Activated CD4-positive, alpha-beta T cell treated with anti-CD3 and anti-CD28 coated beads for 36 hours (primary cell): ENCODE measurements at regions not wholly inside any gene's neighbourhood (a gene's known extent, or its start where the extent isn't known, plus 50 kb on each side); places are given as distances from the start of the nearest gene placed in this dataset.

Source experiments
- ATAC-seq: fragments of 200-7000 bp; cut with Tn5 transposase; one replicate; pipeline ENCODE4 v1.10.0; 2021; ENCODE audit warnings: mild to moderate bottlenecking, moderate library complexity
- CTCF ChIA-PET: fragments of 350-600 bp; sonication (Branson Sonifier 250); formaldehyde crosslinking; loops from one replicate; lab custom pipeline; 2021; ENCODE audit warnings: antibody characterized with exemption; lab: Charles Lee
- POLR2A ChIA-PET: fragments of 350-600 bp; sonication (Branson Sonifier 250); formaldehyde crosslinking; loops from one replicate; lab custom pipeline; 2021; ENCODE audit warnings: antibody characterized with exemption, inconsistent platforms; lab: Charles Lee
- DNase-seq: peaks from one replicate; pipeline ENCODE4 v3.0.0-alpha.2; 2020
- H3K27ac Mint-ChIP-seq: one replicate; pipeline ENCODE4 v1.8.0; 2021; ENCODE audit warnings: mixed read lengths
- H3K27me3 Mint-ChIP-seq: one replicate; pipeline ENCODE4 v1.8.0; 2021; ENCODE audit warnings: mixed read lengths
- H3K36me3 Mint-ChIP-seq: one replicate; pipeline ENCODE4 v1.8.0; 2021; ENCODE audit warnings: low read depth, mixed read lengths
- H3K4me1 Mint-ChIP-seq: one replicate; pipeline ENCODE4 v1.8.0; 2021; ENCODE audit warnings: mixed read lengths
- H3K4me3 Mint-ChIP-seq: one replicate; pipeline ENCODE4 v1.8.0; 2021; ENCODE audit warnings: mild to moderate bottlenecking, moderate library complexity, mixed read lengths
- H3K9me3 Mint-ChIP-seq: one replicate; pipeline ENCODE4 v1.8.0; 2021; ENCODE audit warnings: low read depth, mixed read lengths
- intact Hi-C, 2 experiments: fragments of 100-400 bp; cut with DNase I in 1 of 2; cut with micrococcal nuclease in 1 of 2; formaldehyde crosslinking; loops; one replicate each; pipeline versions ENCODE4 v1.14.2 to v1.15.1; 2022 to 2024; cut with DNase I, micrococcal nuclease

GRCh38 chr5:89128906-89129625, 246.1 kb upstream of the MEF2C start:
- Mint-ChIP-seq H3K4me1 (no peaks in the 10 kb centered on the region), H3K9me3 (peaks cover 2% of the 10 kb centered on the region), H3K36me3 (no peaks in the 10 kb centered on the region), H3K27me3 (no peaks in the 10 kb centered on the region), H3K27ac (no peak overlapping the region), H3K4me3 (no peak overlapping the region)
- no peak for DNase-seq
- CTCF ChIA-PET = no interaction called here
- POLR2A ChIA-PET = no interaction called here
- intact Hi-C loops = no loop called here
- no peak for ATAC-seq

- H3K4me3 Mint-ChIP-seq = no peak overlapping the region
- H3K27ac Mint-ChIP-seq = no peak overlapping the region
- DNase-seq (no peak), ATAC-seq (no peak)
- intact Hi-C loops = no loop called here
- H3K36me3 Mint-ChIP-seq = no peaks in the 10 kb centered on the region
- peaks cover 2% of the 10 kb centered on the region for H3K9me3 Mint-ChIP-seq
- ChIA-PET POLR2A (no interaction called here), CTCF (no interaction called here)
- no peaks in the 10 kb centered on the region for H3K27me3 Mint-ChIP-seq
- H3K4me1 Mint-ChIP-seq = no peaks in the 10 kb centered on the region
Observed at GRCh38 chr5:89128092-89128491, 245.1 kb upstream of the MEF2C start.

GRCh38 chr5:89127191-89127590, 244.2 kb upstream of the MEF2C start:
- DNase-seq = no peak

GRCh38 chr5:89125372-89125771, 242.4 kb upstream of the MEF2C start:
- no peak for DNase-seq
- H3K9me3 Mint-ChIP-seq = peaks cover 2% of the 10 kb centered on the region
- intact Hi-C loops = no loop called here
- no peaks in the 10 kb centered on the region for H3K36me3 Mint-ChIP-seq
- H3K4me1 Mint-ChIP-seq = no peaks in the 10 kb centered on the region
- no peak for ATAC-seq
- no peaks in the 10 kb centered on the region for H3K27me3 Mint-ChIP-seq
- H3K4me3 Mint-ChIP-seq = no peak overlapping the region
- no peak overlapping the region for H3K27ac Mint-ChIP-seq
- POLR2A ChIA-PET = no interaction called here
- CTCF ChIA-PET = no interaction called here

More at GRCh38 chr5:89127191-89127590, 244.2 kb upstream of the MEF2C start:
- no peak for ATAC-seq
- no peaks in the 10 kb centered on the region for H3K4me1 Mint-ChIP-seq
- no peaks in the 10 kb centered on the region for H3K36me3 Mint-ChIP-seq
- no peak overlapping the region for H3K4me3 Mint-ChIP-seq
- intact Hi-C loops = no loop called here
- ChIA-PET CTCF (interaction anchor here (1.5 kb wide), 1 partner anchor 397 kb away, joined by 3 read pairs; no protein-coding TSS in a partner anchor), POLR2A (no interaction called here)
- H3K27ac Mint-ChIP-seq = no peak overlapping the region
- peaks cover 2% of the 10 kb centered on the region for H3K9me3 Mint-ChIP-seq
- H3K27me3 Mint-ChIP-seq = no peaks in the 10 kb centered on the region

- H3K9me3 Mint-ChIP-seq = peaks cover 2% of the 10 kb centered on the region
- POLR2A ChIA-PET = no interaction called here
- ATAC-seq (no peak), DNase-seq (no peak)
- no peak overlapping the region for H3K27ac Mint-ChIP-seq
- H3K4me1 Mint-ChIP-seq = no peaks in the 10 kb centered on the region
- no peak overlapping the region for H3K4me3 Mint-ChIP-seq
- CTCF ChIA-PET = no interaction called here
- no peaks in the 10 kb centered on the region for H3K27me3 Mint-ChIP-seq
- intact Hi-C loops = no loop called here
- H3K36me3 Mint-ChIP-seq = no peaks in the 10 kb centered on the region
Observed at GRCh38 chr5:89123581-89123980, 240.6 kb upstream of the MEF2C start.

- Mint-ChIP-seq H3K27ac (no peak overlapping the region), H3K9me3 (peaks cover 2% of the 10 kb centered on the region), H3K36me3 (no peaks in the 10 kb centered on the region), H3K4me3 (no peak overlapping the region), H3K4me1 (no peaks in the 10 kb centered on the region), H3K27me3 (no peaks in the 10 kb centered on the region)
- DNase-seq (no peak), ATAC-seq (no peak)
- intact Hi-C loops = no loop called here
- ChIA-PET CTCF (no interaction called here), POLR2A (no interaction called here)
Observed at GRCh38 chr5:89120719-89121118, 237.7 kb upstream of the MEF2C start.

- Mint-ChIP-seq H3K27me3 (no peaks in the 10 kb centered on the region), H3K36me3 (no peaks in the 10 kb centered on the region), H3K4me1 (no peaks in the 10 kb centered on the region), H3K9me3 (no peaks in the 10 kb centered on the region), H3K27ac (no peak overlapping the region), H3K4me3 (no peak overlapping the region)
- DNase-seq (no peak), ATAC-seq (no peak)
- intact Hi-C loops = no loop called here
- ChIA-PET CTCF (no interaction called here), POLR2A (no interaction called here)
Observed at GRCh38 chr5:89117124-89117644, 234.2 kb upstream of the MEF2C start.

- Mint-ChIP-seq H3K9me3 (no peaks in the 10 kb centered on the region), H3K4me3 (no peak overlapping the region), H3K27ac (no peak overlapping the region), H3K27me3 (no peaks in the 10 kb centered on the region), H3K36me3 (no peaks in the 10 kb centered on the region), H3K4me1 (no peaks in the 10 kb centered on the region)
- ChIA-PET CTCF (no interaction called here), POLR2A (no interaction called here)
- ATAC-seq (no peak), DNase-seq (no peak)
- intact Hi-C loops = no loop called here
Observed at GRCh38 chr5:89110916-89111646, 228.1 kb upstream of the MEF2C start.

- H3K4me3 Mint-ChIP-seq = no peak overlapping the region
- DNase-seq (no peak), ATAC-seq (no peak)
- H3K36me3 Mint-ChIP-seq = no peaks in the 10 kb centered on the region
- CTCF ChIA-PET = interaction anchor here (0.6 kb wide), 1 partner anchor 13 kb away, joined by 3 read pairs; no protein-coding TSS in a partner anchor
- H3K9me3 Mint-ChIP-seq = no peaks in the 10 kb centered on the region
- no peak overlapping the region for H3K27ac Mint-ChIP-seq
- H3K4me1 Mint-ChIP-seq = no peaks in the 10 kb centered on the region
- POLR2A ChIA-PET = no interaction called here
- intact Hi-C loops = no loop called here
- H3K27me3 Mint-ChIP-seq = peaks cover 2% of the 10 kb centered on the region
Observed at GRCh38 chr5:89106480-89106879, 223.5 kb upstream of the MEF2C start.

GRCh38 chr5:89105836-89106235, 222.9 kb upstream of the MEF2C start:
- Mint-ChIP-seq H3K4me1 (no peaks in the 10 kb centered on the region), H3K27me3 (peaks cover 2% of the 10 kb centered on the region), H3K4me3 (no peak overlapping the region), H3K36me3 (no peaks in the 10 kb centered on the region), H3K27ac (no peak overlapping the region), H3K9me3 (no peaks in the 10 kb centered on the region)
- intact Hi-C loops = no loop called here
- DNase-seq = no peak
- CTCF ChIA-PET = interaction anchor here (0.6 kb wide), 1 partner anchor 12 kb away, joined by 3 read pairs; no protein-coding TSS in a partner anchor
- POLR2A ChIA-PET = no interaction called here
- no peak for ATAC-seq

GRCh38 chr5:89105171-89105695, 222.2 kb upstream of the MEF2C start:
- Mint-ChIP-seq H3K27me3 (peaks cover 2% of the 10 kb centered on the region), H3K27ac (no peak overlapping the region), H3K36me3 (no peaks in the 10 kb centered on the region), H3K4me1 (no peaks in the 10 kb centered on the region), H3K9me3 (no peaks in the 10 kb centered on the region), H3K4me3 (no peak overlapping the region)
- intact Hi-C loops = no loop called here
- no peak for DNase-seq
- ChIA-PET POLR2A (no interaction called here), CTCF (no interaction called here)
- ATAC-seq = no peak
